ENCODE measurements at regions not wholly inside any gene's neighbourhood (a gene's known extent, or its start where the extent isn't known, plus 50 kb on each side); places are given as distances from the start of the nearest gene placed in this dataset.

DNA sequence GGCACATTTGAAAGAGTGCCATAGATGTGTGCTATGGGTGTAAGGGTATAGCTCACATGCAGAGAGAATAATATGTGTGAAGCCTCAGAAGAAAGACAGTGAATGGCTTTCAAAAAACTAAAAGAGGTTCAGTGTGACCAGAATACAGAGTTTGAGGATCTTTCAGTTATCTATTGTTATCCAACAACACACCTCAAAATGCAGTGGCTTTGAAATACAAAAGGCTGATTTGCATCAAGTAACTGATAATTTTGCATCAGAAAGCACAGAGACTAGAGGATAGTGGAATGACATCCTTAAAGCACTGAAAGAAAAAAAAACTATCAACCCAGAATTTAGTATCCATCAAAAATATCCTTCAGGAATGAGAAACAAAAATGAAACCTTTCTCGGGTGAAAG is 131.6 kb upstream of the IGF1 start:
- Histone ChIP-seq H3K4ac (ENCODE audit: low read depth in 1 of 2, low read length in 2 of 2) (no peak overlapping the region), H3K23ac (ENCODE audit: low read length in 2 of 2) (no peak overlapping the region), H3K36me3 (ENCODE audit: control insufficient read depth in 1 of 2, insufficient read depth in 2 of 2, low read depth in 1 of 2, low read length in 2 of 2) (no peaks in the 10 kb centered on the region), H2AK5ac (ENCODE audit: low read length, severe bottlenecking) (no peak overlapping the region), H4K91ac (ENCODE audit: low read length) (no peak overlapping the region), H3K14ac (ENCODE audit: low read length in 2 of 2) (no peak overlapping the region), H3K4me3 (ENCODE audit: insufficient read depth in 1 of 2, low read depth in 1 of 2, low read length in 2 of 2) (no peak overlapping the region), H2BK15ac (ENCODE audit: low read depth, poor library complexity, severe bottlenecking) (no peak overlapping the region), H2BK5ac (ENCODE audit: low read depth, low read length, poor library complexity, severe bottlenecking) (no peak overlapping the region), H3K27ac (ENCODE audit: low read length, poor library complexity, severe bottlenecking) (no peak overlapping the region), H2BK12ac (ENCODE audit: low read length in 2 of 2) (no peak overlapping the region), H4K8ac (ENCODE audit: low read length) (no peak overlapping the region), H2BK120ac (ENCODE audit: low read depth, low read length) (no peak overlapping the region), H3K27me3 (ENCODE audit: control insufficient read depth in 1 of 2, insufficient read depth in 1 of 2, low read length in 2 of 2) (no peaks in the 10 kb centered on the region), H3K4me2 (ENCODE audit: low read length, poor library complexity, severe bottlenecking) (no peak overlapping the region), H3K18ac (ENCODE audit: low read depth in 1 of 2, low read length in 2 of 2) (no peak overlapping the region), H3K9ac (ENCODE audit: low read length) (no peak overlapping the region), H3K79me1 (replicated peaks; ENCODE audit: low read length, poor library complexity, severe bottlenecking) (no peaks in the 10 kb centered on the region), H3K4me1 (ENCODE audit: control insufficient read depth, insufficient read depth, low read depth, low read length) (no peaks in the 10 kb centered on the region), H3K9me3 (ENCODE audit: control insufficient read depth, low read length) (peaks cover 5% of the 10 kb centered on the region), H2AFZ (ENCODE audit: low read depth, low read length) (no peak overlapping the region)
- WGBS, result no CpG with 5 or more reads among the region's 1 CpG
- DNase-seq, result no peak

DNA sequence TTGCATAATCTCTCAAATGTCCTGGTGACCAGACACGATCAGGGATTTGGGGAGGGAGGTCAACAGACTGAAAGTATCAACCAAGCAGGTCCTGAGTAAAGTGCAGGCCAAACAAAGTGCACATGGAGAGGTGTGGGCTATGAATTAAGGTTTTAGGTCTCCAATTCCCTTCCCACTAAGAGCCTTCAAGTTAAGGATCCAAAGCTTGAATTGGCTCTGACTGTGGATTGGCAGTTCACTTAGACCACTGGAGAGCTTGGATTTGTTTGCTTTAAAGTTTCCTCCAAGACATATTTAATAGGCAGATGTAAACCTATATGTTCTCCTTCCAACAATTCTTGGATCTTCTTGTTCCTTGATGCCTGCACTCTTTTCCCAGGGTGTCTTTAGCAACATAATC is 129.6 kb upstream of the IGF1 start:
- Histone ChIP-seq H2BK5ac (ENCODE audit: low read depth, low read length, poor library complexity, severe bottlenecking) (no peak overlapping the region), H3K4ac (ENCODE audit: low read depth in 1 of 2, low read length in 2 of 2) (no peak overlapping the region), H2AK5ac (ENCODE audit: low read length, severe bottlenecking) (no peak overlapping the region), H2AFZ (ENCODE audit: low read depth, low read length) (no peak overlapping the region), H2BK12ac (ENCODE audit: low read length in 2 of 2) (no peak overlapping the region), H3K27ac (ENCODE audit: low read length, poor library complexity, severe bottlenecking) (no peak overlapping the region), H3K4me3 (ENCODE audit: insufficient read depth in 1 of 2, low read depth in 1 of 2, low read length in 2 of 2) (no peak overlapping the region), H3K9ac (ENCODE audit: low read length) (no peak overlapping the region), H3K9me3 (ENCODE audit: control insufficient read depth, low read length) (peaks cover 5% of the 10 kb centered on the region), H2BK120ac (ENCODE audit: low read depth, low read length) (no peak overlapping the region), H3K36me3 (ENCODE audit: control insufficient read depth in 1 of 2, insufficient read depth in 2 of 2, low read depth in 1 of 2, low read length in 2 of 2) (no peaks in the 10 kb centered on the region), H2BK15ac (ENCODE audit: low read depth, poor library complexity, severe bottlenecking) (no peak overlapping the region), H4K8ac (ENCODE audit: low read length) (no peak overlapping the region), H3K14ac (ENCODE audit: low read length in 2 of 2) (no peak overlapping the region), H3K79me1 (replicated peaks; ENCODE audit: low read length, poor library complexity, severe bottlenecking) (no peaks in the 10 kb centered on the region), H3K4me2 (ENCODE audit: low read length, poor library complexity, severe bottlenecking) (no peak overlapping the region), H3K18ac (ENCODE audit: low read depth in 1 of 2, low read length in 2 of 2) (no peak overlapping the region), H3K4me1 (ENCODE audit: control insufficient read depth, insufficient read depth, low read depth, low read length) (no peaks in the 10 kb centered on the region), H3K27me3 (ENCODE audit: control insufficient read depth in 1 of 2, insufficient read depth in 1 of 2, low read length in 2 of 2) (no peaks in the 10 kb centered on the region), H4K91ac (ENCODE audit: low read length) (no peak overlapping the region), H3K23ac (ENCODE audit: low read length in 2 of 2) (no peak overlapping the region)
- no peak for DNase-seq
- 76% methylated on average over 1 of the region's 1 CpG for WGBS

- Histone ChIP-seq H2BK15ac (ENCODE audit: low read depth, poor library complexity, severe bottlenecking) (no peak overlapping the region), H2AFZ (ENCODE audit: low read depth, low read length) (no peak overlapping the region), H3K14ac (ENCODE audit: low read length in 2 of 2) (no peak overlapping the region), H2BK120ac (ENCODE audit: low read depth, low read length) (no peak overlapping the region), H3K4me1 (ENCODE audit: control insufficient read depth, insufficient read depth, low read depth, low read length) (no peaks in the 10 kb centered on the region), H3K18ac (ENCODE audit: low read depth in 1 of 2, low read length in 2 of 2) (no peak overlapping the region), H3K27me3 (ENCODE audit: control insufficient read depth in 1 of 2, insufficient read depth in 1 of 2, low read length in 2 of 2) (no peaks in the 10 kb centered on the region), H3K23ac (ENCODE audit: low read length in 2 of 2) (no peak overlapping the region), H3K4me2 (ENCODE audit: low read length, poor library complexity, severe bottlenecking) (no peak overlapping the region), H2BK12ac (ENCODE audit: low read length in 2 of 2) (no peak overlapping the region), H2AK5ac (ENCODE audit: low read length, severe bottlenecking) (no peak overlapping the region), H3K36me3 (ENCODE audit: control insufficient read depth in 1 of 2, insufficient read depth in 2 of 2, low read depth in 1 of 2, low read length in 2 of 2) (no peaks in the 10 kb centered on the region), H3K4ac (ENCODE audit: low read depth in 1 of 2, low read length in 2 of 2) (no peak overlapping the region), H3K4me3 (ENCODE audit: insufficient read depth in 1 of 2, low read depth in 1 of 2, low read length in 2 of 2) (no peak overlapping the region), H3K79me1 (replicated peaks; ENCODE audit: low read length, poor library complexity, severe bottlenecking) (no peaks in the 10 kb centered on the region), H3K9me3 (ENCODE audit: control insufficient read depth, low read length) (peaks cover 5% of the 10 kb centered on the region), H4K8ac (ENCODE audit: low read length) (no peak overlapping the region), H3K27ac (ENCODE audit: low read length, poor library complexity, severe bottlenecking) (no peak overlapping the region), H3K9ac (ENCODE audit: low read length) (no peak overlapping the region), H4K91ac (ENCODE audit: low read length) (no peak overlapping the region), H2BK5ac (ENCODE audit: low read depth, low read length, poor library complexity, severe bottlenecking) (no peak overlapping the region)
- WGBS, result 61% methylated on average over 2 of the region's 2 CpGs
- no peak for DNase-seq
These were observed 122.7 kb upstream of the IGF1 start for GRCh38 chr12:102603021-102603420.

GRCh38 chr12:102602521-102602920 is 122.2 kb upstream of the IGF1 start:
- Histone ChIP-seq H3K27me3 (ENCODE audit: control insufficient read depth in 1 of 2, insufficient read depth in 1 of 2, low read length in 2 of 2) (no peaks in the 10 kb centered on the region), H2BK12ac (ENCODE audit: low read length in 2 of 2) (no peak overlapping the region), H3K27ac (ENCODE audit: low read length, poor library complexity, severe bottlenecking) (no peak overlapping the region), H3K9ac (ENCODE audit: low read length) (no peak overlapping the region), H2BK15ac (ENCODE audit: low read depth, poor library complexity, severe bottlenecking) (no peak overlapping the region), H3K4me3 (ENCODE audit: insufficient read depth in 1 of 2, low read depth in 1 of 2, low read length in 2 of 2) (no peak overlapping the region), H3K18ac (ENCODE audit: low read depth in 1 of 2, low read length in 2 of 2) (no peak overlapping the region), H2AFZ (ENCODE audit: low read depth, low read length) (no peak overlapping the region), H2BK120ac (ENCODE audit: low read depth, low read length) (no peak overlapping the region), H3K4me1 (ENCODE audit: control insufficient read depth, insufficient read depth, low read depth, low read length) (no peaks in the 10 kb centered on the region), H3K4ac (ENCODE audit: low read depth in 1 of 2, low read length in 2 of 2) (no peak overlapping the region), H2AK5ac (ENCODE audit: low read length, severe bottlenecking) (no peak overlapping the region), H2BK5ac (ENCODE audit: low read depth, low read length, poor library complexity, severe bottlenecking) (no peak overlapping the region), H4K8ac (ENCODE audit: low read length) (no peak overlapping the region), H3K79me1 (replicated peaks; ENCODE audit: low read length, poor library complexity, severe bottlenecking) (no peaks in the 10 kb centered on the region), H3K9me3 (ENCODE audit: control insufficient read depth, low read length) (peaks cover 2% of the 10 kb centered on the region), H3K23ac (ENCODE audit: low read length in 2 of 2) (no peak overlapping the region), H4K91ac (ENCODE audit: low read length) (no peak overlapping the region), H3K14ac (ENCODE audit: low read length in 2 of 2) (no peak overlapping the region), H3K4me2 (ENCODE audit: low read length, poor library complexity, severe bottlenecking) (no peak overlapping the region), H3K36me3 (ENCODE audit: control insufficient read depth in 1 of 2, insufficient read depth in 2 of 2, low read depth in 1 of 2, low read length in 2 of 2) (no peaks in the 10 kb centered on the region)
- WGBS, result 31% methylated on average over 1 of the region's 1 CpG
- DNase-seq, result no peak

Data from mesenchymal stem cell (in vitro differentiated cells and primary cell).